Neural cell (in vitro differentiated cells): ENCODE measurements at regions not wholly inside any gene's neighbourhood (a gene's known extent, or its start where the extent isn't known, plus 50 kb on each side); places are given as distances from the start of the nearest gene placed in this dataset.

ENCODE experiments used
- EZH2 ChIP-seq: fragments of 200-600, 300-800 bp; shearing (Covaris generic), sonication (generic); IDR thresholded peaks from 2 replicates; pipeline ENCODE4 v1.6.1; 2014; ENCODE audit warnings: antibody characterized with exemption, low read length, borderline replicate concordance, mild to moderate bottlenecking; ENCODE audit not compliant: insufficient read depth, poor library complexity, severe bottlenecking
- POLR2AphosphoS5 ChIP-seq: IDR thresholded peaks from 2 replicates; pipeline ENCODE4 v1.6.1; 2012
- TF ChIP-seq, protein P1 (sequence below): fragments of 450-650 bp; IDR thresholded peaks from 2 replicates; pipeline ENCODE4 v1.5.1; 2014; ENCODE audit warnings: antibody characterized with exemption, mild to moderate bottlenecking, moderate library complexity; ENCODE audit not compliant: poor library complexity, severe bottlenecking
- TF ChIP-seq, protein P2 (sequence below): IDR thresholded peaks from 2 replicates; pipeline ENCODE4 v1.6.1; 2012; ENCODE audit warnings: borderline replicate concordance

DNA sequence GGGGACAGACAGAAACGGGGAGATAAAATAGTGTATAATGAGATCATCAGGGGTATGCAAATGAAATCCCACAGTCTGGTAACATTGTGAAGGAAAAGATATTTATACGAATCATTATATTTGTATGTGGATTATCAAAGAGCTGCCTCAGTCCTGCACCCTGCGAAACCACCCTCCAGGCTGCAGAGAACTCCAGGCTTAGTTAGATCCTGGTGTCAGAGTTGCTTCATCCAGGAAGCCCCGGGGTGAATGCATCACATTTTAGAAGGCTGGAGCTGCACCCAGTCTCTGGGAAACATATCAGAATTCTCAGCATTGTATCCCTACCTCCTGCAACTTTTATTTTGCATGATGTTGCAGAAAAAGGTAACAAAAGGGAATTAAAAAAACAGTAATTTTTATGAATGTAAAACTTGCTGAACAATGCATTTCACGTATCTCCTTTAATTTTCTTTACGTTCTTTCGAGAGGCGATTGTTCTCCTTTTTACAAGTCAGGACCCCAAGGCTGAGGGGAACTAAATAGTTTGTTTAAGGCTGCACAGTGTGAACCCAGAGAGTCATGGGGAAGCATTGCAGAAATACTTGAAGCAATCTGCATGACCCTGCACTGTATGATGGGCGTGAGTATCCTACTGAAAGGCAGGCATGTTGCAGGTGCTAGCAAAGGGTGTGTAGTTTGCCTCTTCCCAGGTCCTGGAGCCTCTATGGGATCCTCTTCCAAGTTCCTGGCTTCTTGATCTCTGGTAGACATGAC lies 299.5 kb upstream of the CLNK start:
- TF ChIP-seq, protein P1, sequence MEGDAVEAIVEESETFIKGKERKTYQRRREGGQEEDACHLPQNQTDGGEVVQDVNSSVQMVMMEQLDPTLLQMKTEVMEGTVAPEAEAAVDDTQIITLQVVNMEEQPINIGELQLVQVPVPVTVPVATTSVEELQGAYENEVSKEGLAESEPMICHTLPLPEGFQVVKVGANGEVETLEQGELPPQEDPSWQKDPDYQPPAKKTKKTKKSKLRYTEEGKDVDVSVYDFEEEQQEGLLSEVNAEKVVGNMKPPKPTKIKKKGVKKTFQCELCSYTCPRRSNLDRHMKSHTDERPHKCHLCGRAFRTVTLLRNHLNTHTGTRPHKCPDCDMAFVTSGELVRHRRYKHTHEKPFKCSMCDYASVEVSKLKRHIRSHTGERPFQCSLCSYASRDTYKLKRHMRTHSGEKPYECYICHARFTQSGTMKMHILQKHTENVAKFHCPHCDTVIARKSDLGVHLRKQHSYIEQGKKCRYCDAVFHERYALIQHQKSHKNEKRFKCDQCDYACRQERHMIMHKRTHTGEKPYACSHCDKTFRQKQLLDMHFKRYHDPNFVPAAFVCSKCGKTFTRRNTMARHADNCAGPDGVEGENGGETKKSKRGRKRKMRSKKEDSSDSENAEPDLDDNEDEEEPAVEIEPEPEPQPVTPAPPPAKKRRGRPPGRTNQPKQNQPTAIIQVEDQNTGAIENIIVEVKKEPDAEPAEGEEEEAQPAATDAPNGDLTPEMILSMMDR, result no peak
- TF ChIP-seq EZH2 (no peak), POLR2AphosphoS5 (no peak)
- TF ChIP-seq, protein P2, sequence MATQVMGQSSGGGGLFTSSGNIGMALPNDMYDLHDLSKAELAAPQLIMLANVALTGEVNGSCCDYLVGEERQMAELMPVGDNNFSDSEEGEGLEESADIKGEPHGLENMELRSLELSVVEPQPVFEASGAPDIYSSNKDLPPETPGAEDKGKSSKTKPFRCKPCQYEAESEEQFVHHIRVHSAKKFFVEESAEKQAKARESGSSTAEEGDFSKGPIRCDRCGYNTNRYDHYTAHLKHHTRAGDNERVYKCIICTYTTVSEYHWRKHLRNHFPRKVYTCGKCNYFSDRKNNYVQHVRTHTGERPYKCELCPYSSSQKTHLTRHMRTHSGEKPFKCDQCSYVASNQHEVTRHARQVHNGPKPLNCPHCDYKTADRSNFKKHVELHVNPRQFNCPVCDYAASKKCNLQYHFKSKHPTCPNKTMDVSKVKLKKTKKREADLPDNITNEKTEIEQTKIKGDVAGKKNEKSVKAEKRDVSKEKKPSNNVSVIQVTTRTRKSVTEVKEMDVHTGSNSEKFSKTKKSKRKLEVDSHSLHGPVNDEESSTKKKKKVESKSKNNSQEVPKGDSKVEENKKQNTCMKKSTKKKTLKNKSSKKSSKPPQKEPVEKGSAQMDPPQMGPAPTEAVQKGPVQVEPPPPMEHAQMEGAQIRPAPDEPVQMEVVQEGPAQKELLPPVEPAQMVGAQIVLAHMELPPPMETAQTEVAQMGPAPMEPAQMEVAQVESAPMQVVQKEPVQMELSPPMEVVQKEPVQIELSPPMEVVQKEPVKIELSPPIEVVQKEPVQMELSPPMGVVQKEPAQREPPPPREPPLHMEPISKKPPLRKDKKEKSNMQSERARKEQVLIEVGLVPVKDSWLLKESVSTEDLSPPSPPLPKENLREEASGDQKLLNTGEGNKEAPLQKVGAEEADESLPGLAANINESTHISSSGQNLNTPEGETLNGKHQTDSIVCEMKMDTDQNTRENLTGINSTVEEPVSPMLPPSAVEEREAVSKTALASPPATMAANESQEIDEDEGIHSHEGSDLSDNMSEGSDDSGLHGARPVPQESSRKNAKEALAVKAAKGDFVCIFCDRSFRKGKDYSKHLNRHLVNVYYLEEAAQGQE, result no peak
